ENCODE measurements at regions not wholly inside any gene's neighbourhood (a gene's known extent, or its start where the extent isn't known, plus 50 kb on each side); places are given as distances from the start of the nearest gene placed in this dataset.

DNA sequence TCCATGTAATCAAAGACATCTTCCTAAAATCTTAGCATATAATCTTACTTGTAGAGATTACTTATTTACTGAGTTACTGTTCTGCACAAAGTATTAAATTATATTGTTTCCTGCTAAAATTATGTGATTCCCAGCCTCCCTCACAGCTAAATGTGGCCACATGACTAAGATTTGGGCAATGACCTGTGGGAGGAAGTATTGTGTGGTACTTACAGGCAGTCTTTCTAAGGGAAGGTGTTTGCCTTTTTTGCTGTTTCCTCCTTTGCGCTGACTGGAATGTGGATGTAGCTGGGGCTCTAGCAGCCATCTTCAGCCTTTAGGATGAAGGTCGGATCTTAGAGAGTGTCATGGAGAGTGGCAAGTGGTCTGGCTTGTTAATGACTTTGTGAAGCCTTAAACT, 146.3 kb upstream of the APCDD1 start:
- intact Hi-C loops (cut with micrococcal nuclease; ENCODE audit: unreplicated experiment) = no loop called here
- peaks cover 8% of the 10 kb centered on the region for H3K27me3 ChIP-seq (ENCODE audit: control insufficient read depth, insufficient read depth, low read length)
- no peak for ATAC-seq
- POLR2A ChIA-PET = no interaction called here
- H3K4me1 ChIP-seq (ENCODE audit: control insufficient read depth, insufficient read depth, low read length) = no peaks in the 10 kb centered on the region
- in situ Hi-C loops (cut with HindIII; ENCODE audit: low pct_unique_long_range_greater_than_20kb, low sequenced_read_pairs) = no loop called here
- no peak for DNase-seq (ENCODE audit: low read depth, low spot score)
- H3K9me3 ChIP-seq (ENCODE audit: control insufficient read depth, insufficient read depth, low read depth, low read length) = no peaks in the 10 kb centered on the region
- CTCF ChIA-PET = no interaction called here
- H3K4me3 ChIP-seq (ENCODE audit: low read depth in 2 of 2, low read length in 2 of 2) = no peak overlapping the region
- BruUV-seq (replicated peaks) = no TSS peak
- TF ChIP-seq POLR2AphosphoS5 (IDR thresholded peaks at IDR 0.05; ENCODE audit: low read depth, low read length) (no peak), TCF7L2 (IDR thresholded peaks at IDR 0.05; ENCODE audit: low read depth, low read length) (no peak), SIN3A (IDR thresholded peaks at IDR 0.05; ENCODE audit: borderline replicate concordance, insufficient read depth, low read depth, low read length) (no peak)
- TF ChIP-seq, protein P1, sequence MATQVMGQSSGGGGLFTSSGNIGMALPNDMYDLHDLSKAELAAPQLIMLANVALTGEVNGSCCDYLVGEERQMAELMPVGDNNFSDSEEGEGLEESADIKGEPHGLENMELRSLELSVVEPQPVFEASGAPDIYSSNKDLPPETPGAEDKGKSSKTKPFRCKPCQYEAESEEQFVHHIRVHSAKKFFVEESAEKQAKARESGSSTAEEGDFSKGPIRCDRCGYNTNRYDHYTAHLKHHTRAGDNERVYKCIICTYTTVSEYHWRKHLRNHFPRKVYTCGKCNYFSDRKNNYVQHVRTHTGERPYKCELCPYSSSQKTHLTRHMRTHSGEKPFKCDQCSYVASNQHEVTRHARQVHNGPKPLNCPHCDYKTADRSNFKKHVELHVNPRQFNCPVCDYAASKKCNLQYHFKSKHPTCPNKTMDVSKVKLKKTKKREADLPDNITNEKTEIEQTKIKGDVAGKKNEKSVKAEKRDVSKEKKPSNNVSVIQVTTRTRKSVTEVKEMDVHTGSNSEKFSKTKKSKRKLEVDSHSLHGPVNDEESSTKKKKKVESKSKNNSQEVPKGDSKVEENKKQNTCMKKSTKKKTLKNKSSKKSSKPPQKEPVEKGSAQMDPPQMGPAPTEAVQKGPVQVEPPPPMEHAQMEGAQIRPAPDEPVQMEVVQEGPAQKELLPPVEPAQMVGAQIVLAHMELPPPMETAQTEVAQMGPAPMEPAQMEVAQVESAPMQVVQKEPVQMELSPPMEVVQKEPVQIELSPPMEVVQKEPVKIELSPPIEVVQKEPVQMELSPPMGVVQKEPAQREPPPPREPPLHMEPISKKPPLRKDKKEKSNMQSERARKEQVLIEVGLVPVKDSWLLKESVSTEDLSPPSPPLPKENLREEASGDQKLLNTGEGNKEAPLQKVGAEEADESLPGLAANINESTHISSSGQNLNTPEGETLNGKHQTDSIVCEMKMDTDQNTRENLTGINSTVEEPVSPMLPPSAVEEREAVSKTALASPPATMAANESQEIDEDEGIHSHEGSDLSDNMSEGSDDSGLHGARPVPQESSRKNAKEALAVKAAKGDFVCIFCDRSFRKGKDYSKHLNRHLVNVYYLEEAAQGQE (IDR thresholded peaks at IDR 0.05; ENCODE audit: insufficient read depth in 1 of 2, low read depth in 2 of 2, low read length in 1 of 2) = no peak
- TF ChIP-seq, protein P2, sequence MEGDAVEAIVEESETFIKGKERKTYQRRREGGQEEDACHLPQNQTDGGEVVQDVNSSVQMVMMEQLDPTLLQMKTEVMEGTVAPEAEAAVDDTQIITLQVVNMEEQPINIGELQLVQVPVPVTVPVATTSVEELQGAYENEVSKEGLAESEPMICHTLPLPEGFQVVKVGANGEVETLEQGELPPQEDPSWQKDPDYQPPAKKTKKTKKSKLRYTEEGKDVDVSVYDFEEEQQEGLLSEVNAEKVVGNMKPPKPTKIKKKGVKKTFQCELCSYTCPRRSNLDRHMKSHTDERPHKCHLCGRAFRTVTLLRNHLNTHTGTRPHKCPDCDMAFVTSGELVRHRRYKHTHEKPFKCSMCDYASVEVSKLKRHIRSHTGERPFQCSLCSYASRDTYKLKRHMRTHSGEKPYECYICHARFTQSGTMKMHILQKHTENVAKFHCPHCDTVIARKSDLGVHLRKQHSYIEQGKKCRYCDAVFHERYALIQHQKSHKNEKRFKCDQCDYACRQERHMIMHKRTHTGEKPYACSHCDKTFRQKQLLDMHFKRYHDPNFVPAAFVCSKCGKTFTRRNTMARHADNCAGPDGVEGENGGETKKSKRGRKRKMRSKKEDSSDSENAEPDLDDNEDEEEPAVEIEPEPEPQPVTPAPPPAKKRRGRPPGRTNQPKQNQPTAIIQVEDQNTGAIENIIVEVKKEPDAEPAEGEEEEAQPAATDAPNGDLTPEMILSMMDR (IDR thresholded peaks at IDR 0.05) = no peak
- H3K27ac ChIP-seq (ENCODE audit: low read length) = no peak overlapping the region
- H3K36me3 ChIP-seq (ENCODE audit: control insufficient read depth, insufficient read depth, low read length) = no peaks in the 10 kb centered on the region

DNA sequence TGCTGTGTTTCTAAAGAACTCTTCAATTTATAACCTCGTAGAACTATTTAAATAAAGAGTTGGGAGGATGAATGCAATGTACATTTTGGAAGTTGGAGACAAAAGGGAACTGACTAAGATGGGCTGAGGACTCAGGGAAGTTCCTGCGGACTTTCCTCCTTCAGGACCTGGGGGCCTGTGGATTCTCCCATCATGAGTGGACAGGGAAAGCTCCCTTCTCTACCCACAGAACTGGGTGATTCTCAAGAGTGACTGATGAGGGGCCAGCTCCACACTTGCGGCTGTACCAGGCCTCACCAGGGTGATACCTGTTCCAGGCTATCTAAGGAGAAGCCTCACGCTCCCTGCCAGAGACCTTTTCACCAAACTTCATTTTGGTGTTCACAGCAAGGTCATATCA, 143.8 kb upstream of the APCDD1 start:
- in situ Hi-C loops (cut with HindIII; ENCODE audit: low pct_unique_long_range_greater_than_20kb, low sequenced_read_pairs) (no loop called here), intact Hi-C loops (cut with micrococcal nuclease; ENCODE audit: unreplicated experiment) (no loop called here)
- TF ChIP-seq, protein P2 (IDR thresholded peaks at IDR 0.05) = no peak
- TF ChIP-seq POLR2AphosphoS5 (IDR thresholded peaks at IDR 0.05; ENCODE audit: low read depth, low read length) (no peak), SIN3A (IDR thresholded peaks at IDR 0.05; ENCODE audit: borderline replicate concordance, insufficient read depth, low read depth, low read length) (no peak), TCF7L2 (IDR thresholded peaks at IDR 0.05; ENCODE audit: low read depth, low read length) (no peak)
- TF ChIP-seq, protein P1 (IDR thresholded peaks at IDR 0.05; ENCODE audit: insufficient read depth in 1 of 2, low read depth in 2 of 2, low read length in 1 of 2) = no peak
- CTCF ChIA-PET = no interaction called here
- no peak for ATAC-seq
- no peaks in the 10 kb centered on the region for H3K9me3 ChIP-seq (ENCODE audit: control insufficient read depth, insufficient read depth, low read depth, low read length)
- no TSS peak for BruUV-seq (replicated peaks)
- no peaks in the 10 kb centered on the region for H3K4me1 ChIP-seq (ENCODE audit: control insufficient read depth, insufficient read depth, low read length)
- POLR2A ChIA-PET = no interaction called here
- no peaks in the 10 kb centered on the region for H3K36me3 ChIP-seq (ENCODE audit: control insufficient read depth, insufficient read depth, low read length)
- no peak overlapping the region for H3K4me3 ChIP-seq (ENCODE audit: low read depth in 2 of 2, low read length in 2 of 2)
- H3K27ac ChIP-seq (ENCODE audit: low read length) = no peak overlapping the region
- H3K27me3 ChIP-seq (ENCODE audit: control insufficient read depth, insufficient read depth, low read length) = peaks cover 8% of the 10 kb centered on the region
- DNase-seq (ENCODE audit: low read depth, low spot score) = no peak

Measured in Panc1 (cell line).